ENCODE measurements at regions not wholly inside any gene's neighbourhood (a gene's known extent, or its start where the extent isn't known, plus 50 kb on each side); places are given as distances from the start of the nearest gene placed in this dataset.

DNA sequence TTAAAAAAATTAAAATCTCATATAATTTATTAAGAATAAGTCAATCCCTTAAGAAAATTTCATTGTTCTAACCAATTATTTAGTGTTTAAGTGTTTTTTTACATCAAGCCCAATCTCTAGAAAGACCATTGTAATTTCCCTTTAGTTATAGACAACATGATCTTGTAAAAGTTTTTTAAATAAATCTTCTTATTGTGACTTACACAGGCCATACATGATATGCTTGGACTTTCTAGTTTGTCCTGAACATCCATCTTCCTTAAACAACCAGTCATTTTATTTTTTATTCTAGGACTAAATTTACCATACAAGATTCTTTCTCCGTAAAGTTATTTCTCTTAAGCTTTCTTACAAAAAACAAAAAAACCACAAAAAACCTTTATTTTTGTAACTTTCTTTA lies 126.5 kb upstream of the MAST4 start:
- H3K9me3 ChIP-seq (ENCODE audit: insufficient read depth, low read depth, low read length) = peaks cover 14% of the 10 kb centered on the region
- H3K27me3 ChIP-seq (ENCODE audit: insufficient read depth, low read length, poor library complexity, severe bottlenecking) = no peaks in the 10 kb centered on the region
- H3K9ac ChIP-seq (ENCODE audit: low read depth, low read length, poor library complexity, severe bottlenecking) = no peak overlapping the region
- no peak for TF ChIP-seq EZH2phosphoT487 (IDR thresholded peaks at IDR 0.05; ENCODE audit: borderline replicate concordance)
- TF ChIP-seq, protein P1, sequence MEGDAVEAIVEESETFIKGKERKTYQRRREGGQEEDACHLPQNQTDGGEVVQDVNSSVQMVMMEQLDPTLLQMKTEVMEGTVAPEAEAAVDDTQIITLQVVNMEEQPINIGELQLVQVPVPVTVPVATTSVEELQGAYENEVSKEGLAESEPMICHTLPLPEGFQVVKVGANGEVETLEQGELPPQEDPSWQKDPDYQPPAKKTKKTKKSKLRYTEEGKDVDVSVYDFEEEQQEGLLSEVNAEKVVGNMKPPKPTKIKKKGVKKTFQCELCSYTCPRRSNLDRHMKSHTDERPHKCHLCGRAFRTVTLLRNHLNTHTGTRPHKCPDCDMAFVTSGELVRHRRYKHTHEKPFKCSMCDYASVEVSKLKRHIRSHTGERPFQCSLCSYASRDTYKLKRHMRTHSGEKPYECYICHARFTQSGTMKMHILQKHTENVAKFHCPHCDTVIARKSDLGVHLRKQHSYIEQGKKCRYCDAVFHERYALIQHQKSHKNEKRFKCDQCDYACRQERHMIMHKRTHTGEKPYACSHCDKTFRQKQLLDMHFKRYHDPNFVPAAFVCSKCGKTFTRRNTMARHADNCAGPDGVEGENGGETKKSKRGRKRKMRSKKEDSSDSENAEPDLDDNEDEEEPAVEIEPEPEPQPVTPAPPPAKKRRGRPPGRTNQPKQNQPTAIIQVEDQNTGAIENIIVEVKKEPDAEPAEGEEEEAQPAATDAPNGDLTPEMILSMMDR (conservative IDR thresholded peaks at IDR 0.05; ENCODE audit: low read length) = no peak
- H2AFZ ChIP-seq (ENCODE audit: low read length) = no peak overlapping the region
- no peaks in the 10 kb centered on the region for H3K4me1 ChIP-seq (ENCODE audit: insufficient read depth, low read length, poor library complexity, severe bottlenecking)
- no peaks in the 10 kb centered on the region for H3K9me2 ChIP-seq (replicated peaks; ENCODE audit: low read depth, low read length)
- H4K20me1 ChIP-seq (ENCODE audit: insufficient read depth, low read length, poor library complexity, severe bottlenecking) = no peaks in the 10 kb centered on the region
- H3K4me3 ChIP-seq (ENCODE audit: low read length, poor library complexity, severe bottlenecking) = no peak overlapping the region
- H3K36me3 ChIP-seq (ENCODE audit: insufficient read depth, low read length) = no peaks in the 10 kb centered on the region
- H3K4me2 ChIP-seq (ENCODE audit: low read depth, low read length, poor library complexity, severe bottlenecking) = no peak overlapping the region
- H3F3A ChIP-seq (ENCODE audit: low read depth) = no peaks in the 10 kb centered on the region
- no peaks in the 10 kb centered on the region for H3K79me2 ChIP-seq (ENCODE audit: insufficient read depth, low read length)

DNA sequence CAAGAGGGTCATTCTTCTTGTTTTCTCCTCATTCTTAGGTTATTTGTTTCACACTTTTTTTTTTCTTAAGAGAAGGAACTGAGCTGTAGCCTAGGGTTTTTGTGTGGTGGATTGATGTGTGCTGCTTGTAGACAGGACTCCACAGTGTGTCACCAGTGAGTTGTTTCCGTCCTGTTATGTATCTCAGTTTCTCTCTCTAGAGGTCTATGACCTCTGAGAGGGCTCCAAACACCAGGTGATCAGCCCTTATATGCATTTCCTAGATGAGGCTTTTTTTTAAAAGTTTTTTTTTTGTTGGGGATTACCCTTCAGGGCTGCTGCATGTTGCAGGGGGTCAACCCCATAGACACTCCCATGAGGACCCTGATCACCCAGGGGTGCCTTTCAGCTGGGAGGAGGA lies 124.2 kb upstream of the MAST4 start:
- H3K9ac ChIP-seq (ENCODE audit: low read depth, low read length, poor library complexity, severe bottlenecking) = no peak overlapping the region
- no peak overlapping the region for H3K4me2 ChIP-seq (ENCODE audit: low read depth, low read length, poor library complexity, severe bottlenecking)
- no peaks in the 10 kb centered on the region for H3K4me1 ChIP-seq (ENCODE audit: insufficient read depth, low read length, poor library complexity, severe bottlenecking)
- H3K27me3 ChIP-seq (ENCODE audit: insufficient read depth, low read length, poor library complexity, severe bottlenecking) = no peaks in the 10 kb centered on the region
- H3K9me3 ChIP-seq (ENCODE audit: insufficient read depth, low read depth, low read length) = peaks cover 11% of the 10 kb centered on the region
- no peak overlapping the region for H2AFZ ChIP-seq (ENCODE audit: low read length)
- TF ChIP-seq, protein P1 (conservative IDR thresholded peaks at IDR 0.05; ENCODE audit: low read length) = no peak
- TF ChIP-seq EZH2phosphoT487 (IDR thresholded peaks at IDR 0.05; ENCODE audit: borderline replicate concordance) = no peak
- H3F3A ChIP-seq (ENCODE audit: low read depth) = no peaks in the 10 kb centered on the region
- no peaks in the 10 kb centered on the region for H3K36me3 ChIP-seq (ENCODE audit: insufficient read depth, low read length)
- H3K4me3 ChIP-seq (ENCODE audit: low read length, poor library complexity, severe bottlenecking) = no peak overlapping the region
- H4K20me1 ChIP-seq (ENCODE audit: insufficient read depth, low read length, poor library complexity, severe bottlenecking) = no peaks in the 10 kb centered on the region
- no peaks in the 10 kb centered on the region for H3K9me2 ChIP-seq (replicated peaks; ENCODE audit: low read depth, low read length)
- no peaks in the 10 kb centered on the region for H3K79me2 ChIP-seq (ENCODE audit: insufficient read depth, low read length)

DNA sequence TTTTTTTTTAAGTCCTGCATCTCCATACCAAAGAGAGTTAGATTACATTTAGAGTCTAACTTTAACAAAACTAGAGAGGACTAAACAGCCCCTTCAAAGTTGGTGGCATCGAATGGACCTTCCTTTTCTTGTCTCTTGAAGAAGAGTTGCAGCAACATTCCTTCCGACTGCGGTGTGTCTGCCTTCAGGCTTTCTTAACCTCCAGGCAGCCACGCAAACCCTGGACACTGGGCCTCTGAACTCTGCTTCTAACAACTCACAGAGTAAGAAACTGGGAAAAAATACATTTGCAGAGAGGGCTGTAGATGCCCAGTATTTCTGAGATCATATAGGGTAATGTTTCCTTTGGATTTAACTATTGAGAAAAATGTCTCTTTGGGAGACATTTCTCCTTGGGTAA lies 120.5 kb upstream of the MAST4 start:
- H3K36me3 ChIP-seq (ENCODE audit: insufficient read depth, low read length) = no peaks in the 10 kb centered on the region
- H3K4me3 ChIP-seq (ENCODE audit: low read length, poor library complexity, severe bottlenecking) = no peak overlapping the region
- H3K4me2 ChIP-seq (ENCODE audit: low read depth, low read length, poor library complexity, severe bottlenecking) = no peak overlapping the region
- no peaks in the 10 kb centered on the region for H3K79me2 ChIP-seq (ENCODE audit: insufficient read depth, low read length)
- no peak overlapping the region for H2AFZ ChIP-seq (ENCODE audit: low read length)
- no peaks in the 10 kb centered on the region for H3F3A ChIP-seq (ENCODE audit: low read depth)
- no peak for TF ChIP-seq EZH2phosphoT487 (IDR thresholded peaks at IDR 0.05; ENCODE audit: borderline replicate concordance)
- TF ChIP-seq, protein P1 (conservative IDR thresholded peaks at IDR 0.05; ENCODE audit: low read length) = no peak
- no peaks in the 10 kb centered on the region for H4K20me1 ChIP-seq (ENCODE audit: insufficient read depth, low read length, poor library complexity, severe bottlenecking)
- no peaks in the 10 kb centered on the region for H3K27me3 ChIP-seq (ENCODE audit: insufficient read depth, low read length, poor library complexity, severe bottlenecking)
- no peaks in the 10 kb centered on the region for H3K4me1 ChIP-seq (ENCODE audit: insufficient read depth, low read length, poor library complexity, severe bottlenecking)
- H3K9me2 ChIP-seq (replicated peaks; ENCODE audit: low read depth, low read length) = no peaks in the 10 kb centered on the region
- H3K9ac ChIP-seq (ENCODE audit: low read depth, low read length, poor library complexity, severe bottlenecking) = no peak overlapping the region
- H3K9me3 ChIP-seq (ENCODE audit: insufficient read depth, low read depth, low read length) = no peaks in the 10 kb centered on the region
